ENCODE measurements at regions not wholly inside any gene's neighbourhood (a gene's known extent, or its start where the extent isn't known, plus 50 kb on each side); places are given as distances from the start of the nearest gene placed in this dataset.

DNA sequence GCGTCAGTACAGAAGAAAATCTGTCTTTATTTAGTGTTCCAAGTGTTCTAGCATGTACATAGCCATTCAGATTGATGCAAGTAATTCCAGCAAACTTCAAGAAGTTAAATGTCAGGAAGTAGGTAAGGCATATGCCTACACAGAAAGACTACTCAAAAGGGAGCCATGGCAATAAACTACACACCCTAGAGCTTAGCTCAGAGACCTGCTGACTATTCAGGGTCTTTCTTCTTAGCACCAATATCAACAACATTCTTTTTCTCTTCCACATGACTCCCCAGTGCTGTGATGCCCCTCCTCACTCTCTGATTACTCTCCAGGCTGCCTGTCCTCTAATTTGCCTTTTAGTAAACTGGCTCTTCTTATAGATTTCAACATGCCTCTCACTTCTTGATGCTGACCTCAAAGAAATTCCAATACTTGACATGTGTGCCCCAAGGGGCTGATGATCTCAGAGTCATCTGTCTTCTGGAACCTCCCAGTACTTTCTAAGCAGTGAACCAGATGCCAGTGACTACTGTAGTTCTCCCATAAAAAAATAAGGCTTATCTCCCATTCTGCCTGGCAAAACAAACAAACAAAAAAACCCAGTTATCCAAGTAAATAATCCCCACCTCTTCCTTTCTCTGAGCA lies 909.2 kb upstream of the FANCL start:
- no peaks in the 10 kb centered on the region for H3K9me3 ChIP-seq (ENCODE audit: low read depth, low read length)
- H3K4me1 ChIP-seq (ENCODE audit: insufficient read depth, low read length): no peaks in the 10 kb centered on the region
- H3K4me2 ChIP-seq (ENCODE audit: insufficient read depth, low read length): no peak overlapping the region
- no peak for DNase-seq (ENCODE audit: insufficient read length, low spot score, missing footprints)
- no peaks in the 10 kb centered on the region for H4K20me1 ChIP-seq (ENCODE audit: insufficient read depth, low read length)
- no peaks in the 10 kb centered on the region for H3K27me3 ChIP-seq (ENCODE audit: insufficient read depth, low read length)
- no peak overlapping the region for H3K27ac ChIP-seq (ENCODE audit: low read depth, low read length)
- no peak overlapping the region for H3K4me3 ChIP-seq (ENCODE audit: insufficient read depth, low read length)
- no peaks in the 10 kb centered on the region for H3K36me3 ChIP-seq (ENCODE audit: insufficient read depth, low read length)
- no peaks in the 10 kb centered on the region for H3K79me2 ChIP-seq (ENCODE audit: insufficient read depth, low read length)
- TF ChIP-seq, protein P1, sequence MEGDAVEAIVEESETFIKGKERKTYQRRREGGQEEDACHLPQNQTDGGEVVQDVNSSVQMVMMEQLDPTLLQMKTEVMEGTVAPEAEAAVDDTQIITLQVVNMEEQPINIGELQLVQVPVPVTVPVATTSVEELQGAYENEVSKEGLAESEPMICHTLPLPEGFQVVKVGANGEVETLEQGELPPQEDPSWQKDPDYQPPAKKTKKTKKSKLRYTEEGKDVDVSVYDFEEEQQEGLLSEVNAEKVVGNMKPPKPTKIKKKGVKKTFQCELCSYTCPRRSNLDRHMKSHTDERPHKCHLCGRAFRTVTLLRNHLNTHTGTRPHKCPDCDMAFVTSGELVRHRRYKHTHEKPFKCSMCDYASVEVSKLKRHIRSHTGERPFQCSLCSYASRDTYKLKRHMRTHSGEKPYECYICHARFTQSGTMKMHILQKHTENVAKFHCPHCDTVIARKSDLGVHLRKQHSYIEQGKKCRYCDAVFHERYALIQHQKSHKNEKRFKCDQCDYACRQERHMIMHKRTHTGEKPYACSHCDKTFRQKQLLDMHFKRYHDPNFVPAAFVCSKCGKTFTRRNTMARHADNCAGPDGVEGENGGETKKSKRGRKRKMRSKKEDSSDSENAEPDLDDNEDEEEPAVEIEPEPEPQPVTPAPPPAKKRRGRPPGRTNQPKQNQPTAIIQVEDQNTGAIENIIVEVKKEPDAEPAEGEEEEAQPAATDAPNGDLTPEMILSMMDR (IDR thresholded peaks at IDR 0.05; ENCODE audit: extremely low read depth, low read depth, low read length): no peak
- H2AFZ ChIP-seq (ENCODE audit: low read length): no peak overlapping the region

DNA sequence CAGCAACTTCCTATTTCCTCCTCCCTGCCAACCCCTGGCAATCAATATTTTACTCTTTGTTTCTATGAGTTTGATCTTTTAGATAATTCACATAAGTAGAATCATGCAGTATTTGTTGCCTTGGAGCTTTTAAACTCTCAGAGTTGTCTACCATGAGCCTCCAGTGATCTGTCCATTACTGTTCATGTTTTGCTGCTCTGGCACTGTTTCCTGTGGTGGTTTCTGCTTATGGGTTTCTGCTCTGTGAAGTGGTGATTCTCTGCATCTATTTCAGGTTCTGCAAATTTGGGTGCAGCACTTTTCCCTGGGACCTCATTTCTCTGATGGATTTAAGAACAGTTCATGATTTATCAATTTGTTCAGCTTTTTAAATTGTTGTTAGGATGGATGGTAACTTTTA lies 908.1 kb upstream of the FANCL start:
- TF ChIP-seq, protein P1 (IDR thresholded peaks at IDR 0.05; ENCODE audit: extremely low read depth, low read depth, low read length): no peak

DNA sequence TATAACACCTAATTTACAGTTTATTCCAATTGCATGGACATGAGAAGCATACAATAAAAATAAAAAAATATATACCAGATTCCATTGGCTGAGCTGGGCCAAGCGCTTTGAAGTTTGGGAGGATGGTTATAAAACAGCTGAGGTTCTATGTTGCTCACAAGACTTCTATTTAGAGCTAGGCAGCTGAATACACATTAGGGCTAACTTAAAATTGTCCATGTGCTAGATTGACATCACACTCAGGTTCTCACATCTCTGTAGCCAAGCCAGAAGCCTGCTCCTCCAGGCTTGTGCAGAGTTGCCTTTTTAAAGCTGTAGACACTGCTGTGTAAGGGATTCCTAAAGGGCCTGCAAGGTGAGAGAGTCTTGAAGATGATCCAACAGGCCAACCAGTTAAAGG lies 871.1 kb upstream of the FANCL start:
- H3K4me3 ChIP-seq (ENCODE audit: insufficient read depth, low read length): no peak overlapping the region
- TF ChIP-seq, protein P1 (IDR thresholded peaks at IDR 0.05; ENCODE audit: extremely low read depth, low read depth, low read length): no peak
- H3K27me3 ChIP-seq (ENCODE audit: insufficient read depth, low read length): no peaks in the 10 kb centered on the region
- H3K36me3 ChIP-seq (ENCODE audit: insufficient read depth, low read length): no peaks in the 10 kb centered on the region
- no peaks in the 10 kb centered on the region for H3K9me3 ChIP-seq (ENCODE audit: low read depth, low read length)
- no peaks in the 10 kb centered on the region for H4K20me1 ChIP-seq (ENCODE audit: insufficient read depth, low read length)
- no peaks in the 10 kb centered on the region for H3K4me1 ChIP-seq (ENCODE audit: insufficient read depth, low read length)
- H3K27ac ChIP-seq (ENCODE audit: low read depth, low read length): no peak overlapping the region
- no peak for DNase-seq (ENCODE audit: insufficient read length, low spot score, missing footprints)
- no peaks in the 10 kb centered on the region for H3K79me2 ChIP-seq (ENCODE audit: insufficient read depth, low read length)
- H2AFZ ChIP-seq (ENCODE audit: low read length): no peak overlapping the region
- no peak overlapping the region for H3K4me2 ChIP-seq (ENCODE audit: insufficient read depth, low read length)

More for the DNA sequence above, 908.1 kb upstream of the FANCL start:
- H3K4me1 ChIP-seq (ENCODE audit: insufficient read depth, low read length): no peaks in the 10 kb centered on the region
- H4K20me1 ChIP-seq (ENCODE audit: insufficient read depth, low read length): no peaks in the 10 kb centered on the region
- no peak overlapping the region for H3K4me2 ChIP-seq (ENCODE audit: insufficient read depth, low read length)
- H3K79me2 ChIP-seq (ENCODE audit: insufficient read depth, low read length): no peaks in the 10 kb centered on the region
- no peaks in the 10 kb centered on the region for H3K9me3 ChIP-seq (ENCODE audit: low read depth, low read length)
- H3K27ac ChIP-seq (ENCODE audit: low read depth, low read length): no peak overlapping the region
- H3K27me3 ChIP-seq (ENCODE audit: insufficient read depth, low read length): no peaks in the 10 kb centered on the region
- DNase-seq (ENCODE audit: insufficient read length, low spot score, missing footprints): no peak
- H2AFZ ChIP-seq (ENCODE audit: low read length): no peak overlapping the region
- H3K4me3 ChIP-seq (ENCODE audit: insufficient read depth, low read length): no peak overlapping the region
- H3K36me3 ChIP-seq (ENCODE audit: insufficient read depth, low read length): no peaks in the 10 kb centered on the region

DNA sequence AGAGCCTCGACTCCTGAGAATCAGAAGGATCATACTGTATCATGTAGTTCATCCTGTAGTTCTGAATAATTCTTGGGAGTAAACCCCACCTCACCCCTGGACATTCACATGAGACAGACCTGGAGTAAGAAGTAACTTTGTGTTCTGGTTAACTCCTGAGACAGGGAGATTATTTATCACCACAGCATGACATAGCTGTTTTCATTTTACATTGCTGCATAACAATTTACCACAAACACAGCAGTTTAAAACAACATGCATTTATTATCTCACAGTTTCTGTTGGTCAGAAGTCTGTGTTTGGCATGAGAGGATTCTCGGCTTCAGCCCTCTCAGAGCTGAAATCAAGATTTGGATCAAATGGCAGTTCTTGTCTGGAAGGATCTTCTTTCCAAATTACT lies 855.8 kb upstream of the FANCL start:
- Histone ChIP-seq H3K27ac (ENCODE audit: low read depth, low read length) (no peak overlapping the region), H3K4me2 (ENCODE audit: insufficient read depth, low read length) (no peak overlapping the region), H2AFZ (ENCODE audit: low read length) (no peak overlapping the region)

More for the DNA sequence above, 855.8 kb upstream of the FANCL start:
- Histone ChIP-seq H3K9me3 (ENCODE audit: low read depth, low read length) (peaks cover 2% of the 10 kb centered on the region), H3K27me3 (ENCODE audit: insufficient read depth, low read length) (no peaks in the 10 kb centered on the region), H3K4me1 (ENCODE audit: insufficient read depth, low read length) (no peaks in the 10 kb centered on the region), H3K79me2 (ENCODE audit: insufficient read depth, low read length) (no peaks in the 10 kb centered on the region), H4K20me1 (ENCODE audit: insufficient read depth, low read length) (no peaks in the 10 kb centered on the region), H3K4me3 (ENCODE audit: insufficient read depth, low read length) (no peak overlapping the region), H3K36me3 (ENCODE audit: insufficient read depth, low read length) (no peaks in the 10 kb centered on the region)
- TF ChIP-seq, protein P1 (IDR thresholded peaks at IDR 0.05; ENCODE audit: extremely low read depth, low read depth, low read length): no peak
- DNase-seq (ENCODE audit: insufficient read length, low spot score, missing footprints): no peak

Data from osteoblast (primary cell).